ENCODE measurements at regions not wholly inside any gene's neighbourhood (a gene's known extent, or its start where the extent isn't known, plus 50 kb on each side); places are given as distances from the start of the nearest gene placed in this dataset.
"Not testable (repeated sequence)": the region's sequence is repeated elsewhere in the genome, so short reads cannot be mapped to it uniquely, and the experiment has no call there.

DNA sequence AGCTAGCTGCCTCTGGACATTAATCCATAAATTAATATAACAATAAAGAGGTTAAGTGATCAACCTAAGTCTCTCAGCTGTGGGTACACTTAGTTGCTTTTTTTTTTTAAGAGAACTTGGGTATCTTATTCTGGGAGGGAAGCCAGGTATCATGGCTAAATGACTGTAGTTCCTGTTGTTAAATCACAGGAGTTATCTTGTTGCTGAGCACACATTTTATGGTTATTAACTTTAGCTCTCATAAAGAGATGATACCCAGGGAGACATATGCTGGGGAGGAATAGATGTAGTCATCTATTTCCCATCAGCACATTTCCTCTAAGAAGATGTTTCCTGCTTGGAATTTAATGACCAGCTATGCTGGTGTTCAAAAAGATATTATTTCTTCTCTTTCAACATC is 227.8 kb downstream of the PTGER3 start:
- Mint-ChIP-seq H3K27ac (no peak overlapping the region), H3K9me3 (no peaks in the 10 kb centered on the region), H3K27me3 (no peaks in the 10 kb centered on the region), H3K4me1 (no peaks in the 10 kb centered on the region), H3K36me3 (no peaks in the 10 kb centered on the region), H3K4me3 (no peak overlapping the region)
- DNase-seq: no peak
- CTCF ChIA-PET: no interaction called here

DNA sequence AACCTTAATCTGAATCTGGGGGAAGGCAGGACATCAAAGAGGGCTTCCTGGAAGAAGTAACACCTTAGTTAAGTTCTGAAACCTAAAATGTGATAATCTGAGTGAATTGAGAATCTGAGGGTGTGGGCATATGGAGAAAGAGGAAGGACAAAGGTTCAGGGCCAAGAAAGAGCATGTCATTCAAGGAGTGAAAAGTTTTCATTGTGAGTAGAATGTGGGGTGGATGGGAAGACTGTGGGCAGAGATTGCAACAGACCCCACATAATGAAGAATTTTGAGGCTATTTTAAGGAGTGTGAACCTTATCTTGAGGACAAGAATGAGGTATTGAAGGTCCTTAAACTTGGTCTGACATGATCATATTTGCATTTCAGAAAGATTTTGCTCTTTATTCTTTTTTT is 227.2 kb downstream of the PTGER3 start:
- H3K36me3 Mint-ChIP-seq: no peaks in the 10 kb centered on the region
- H3K27ac Mint-ChIP-seq: no peak overlapping the region
- no peak overlapping the region for H3K4me3 Mint-ChIP-seq
- H3K9me3 Mint-ChIP-seq: no peaks in the 10 kb centered on the region
- no peaks in the 10 kb centered on the region for H3K4me1 Mint-ChIP-seq
- DNase-seq: no peak
- CTCF ChIA-PET: no interaction called here
- H3K27me3 Mint-ChIP-seq: no peaks in the 10 kb centered on the region

DNA sequence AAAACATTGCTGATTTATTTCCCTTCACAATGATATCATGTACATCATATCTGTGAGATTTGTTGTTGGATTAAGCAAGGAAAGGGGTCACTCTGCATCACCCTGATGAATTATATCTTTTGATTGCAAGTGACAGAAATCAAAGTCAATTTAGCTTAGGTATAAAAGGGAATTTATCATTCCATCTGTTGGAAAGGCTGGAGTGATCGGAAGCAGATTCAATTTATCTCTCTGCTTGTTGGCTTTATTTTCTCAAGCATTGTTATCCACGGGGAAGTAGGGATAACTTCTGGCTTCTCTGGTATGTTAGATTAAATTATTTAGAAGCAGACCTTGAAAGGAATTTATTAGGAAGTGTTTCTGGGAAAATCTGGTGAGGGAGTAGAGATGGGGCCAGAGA is 226.6 kb downstream of the PTGER3 start:
- no peaks in the 10 kb centered on the region for H3K4me1 Mint-ChIP-seq
- H3K36me3 Mint-ChIP-seq: no peaks in the 10 kb centered on the region
- no peaks in the 10 kb centered on the region for H3K27me3 Mint-ChIP-seq
- H3K9me3 Mint-ChIP-seq: no peaks in the 10 kb centered on the region
- no peak overlapping the region for H3K4me3 Mint-ChIP-seq
- DNase-seq: no peak
- CTCF ChIA-PET: no interaction called here
- no peak overlapping the region for H3K27ac Mint-ChIP-seq

DNA sequence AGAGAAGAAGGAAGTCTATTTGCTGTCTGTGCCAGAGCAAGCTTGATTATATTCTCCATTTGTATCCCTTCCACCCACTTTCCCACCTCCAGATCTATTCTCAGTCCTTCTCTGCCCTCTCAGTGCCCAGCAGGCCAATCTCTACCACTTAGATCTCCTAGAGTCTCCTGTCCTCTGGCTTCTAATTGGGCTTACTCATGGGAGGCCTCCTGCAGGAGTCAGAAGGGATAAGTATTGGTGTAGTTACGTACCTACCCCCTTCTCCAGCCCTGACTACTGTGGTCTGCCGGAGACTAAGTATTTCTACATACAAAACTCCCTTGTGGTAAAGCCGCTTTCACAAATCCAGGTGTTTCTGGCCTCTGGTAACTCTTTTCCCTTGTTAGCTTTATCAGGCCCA is 221.2 kb downstream of the PTGER3 start:
- Mint-ChIP-seq H3K4me1 (no peaks in the 10 kb centered on the region), H3K4me3 (no peak overlapping the region), H3K27me3 (no peaks in the 10 kb centered on the region), H3K27ac (no peak overlapping the region), H3K9me3 (peaks cover 2% of the 10 kb centered on the region), H3K36me3 (no peaks in the 10 kb centered on the region)
- CTCF ChIA-PET: no interaction called here
- no peak for DNase-seq

DNA sequence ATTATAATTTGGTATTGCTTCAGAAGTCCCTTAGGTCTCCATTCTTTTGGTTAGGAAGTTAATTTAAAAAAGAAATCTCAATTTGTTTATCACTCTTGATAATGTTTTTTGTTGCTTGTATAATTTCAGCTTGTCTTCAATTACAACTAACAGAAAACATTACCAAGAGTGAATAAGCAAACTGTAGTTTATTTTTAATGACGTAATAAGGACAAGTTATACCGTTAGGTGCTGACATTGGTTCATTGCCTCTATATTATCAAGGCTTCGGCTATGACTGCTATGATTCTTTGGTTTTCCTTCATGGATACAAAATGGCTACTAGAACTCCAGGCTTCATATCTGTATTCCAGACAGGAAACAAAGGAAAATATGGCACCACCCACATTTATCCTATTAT is 220.6 kb downstream of the PTGER3 start:
- no peak overlapping the region for H3K27ac Mint-ChIP-seq
- H3K36me3 Mint-ChIP-seq: no peaks in the 10 kb centered on the region
- H3K27me3 Mint-ChIP-seq: no peaks in the 10 kb centered on the region
- H3K4me1 Mint-ChIP-seq: no peaks in the 10 kb centered on the region
- CTCF ChIA-PET: no interaction called here
- DNase-seq: no peak
- H3K4me3 Mint-ChIP-seq: no peak overlapping the region
- H3K9me3 Mint-ChIP-seq: peaks cover 2% of the 10 kb centered on the region

DNA sequence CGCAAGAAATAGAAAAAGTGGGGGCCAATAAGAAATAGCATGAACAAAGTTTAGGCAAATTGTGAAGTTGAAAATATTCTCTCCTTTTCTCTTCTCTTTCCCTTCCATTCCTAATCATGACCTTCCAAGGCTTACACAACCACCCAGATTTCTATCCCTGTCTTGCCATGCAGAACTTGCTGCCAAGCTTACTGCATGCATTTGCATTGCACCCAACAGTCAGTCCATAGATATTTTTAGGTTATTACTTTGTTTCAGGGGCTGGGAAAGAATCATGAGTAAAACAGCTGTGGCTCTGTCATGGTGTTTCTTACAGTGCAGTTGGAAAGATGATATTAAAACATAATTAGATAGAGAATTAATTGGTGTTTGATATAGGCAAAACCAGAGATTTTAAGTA is 219.4 kb downstream of the PTGER3 start:
- no peak overlapping the region for H3K27ac Mint-ChIP-seq
- H3K4me1 Mint-ChIP-seq: no peaks in the 10 kb centered on the region
- no peaks in the 10 kb centered on the region for H3K27me3 Mint-ChIP-seq
- no peak for DNase-seq
- no peaks in the 10 kb centered on the region for H3K36me3 Mint-ChIP-seq
- no peak overlapping the region for H3K4me3 Mint-ChIP-seq
- CTCF ChIA-PET: no interaction called here
- H3K9me3 Mint-ChIP-seq: peaks cover 2% of the 10 kb centered on the region

DNA sequence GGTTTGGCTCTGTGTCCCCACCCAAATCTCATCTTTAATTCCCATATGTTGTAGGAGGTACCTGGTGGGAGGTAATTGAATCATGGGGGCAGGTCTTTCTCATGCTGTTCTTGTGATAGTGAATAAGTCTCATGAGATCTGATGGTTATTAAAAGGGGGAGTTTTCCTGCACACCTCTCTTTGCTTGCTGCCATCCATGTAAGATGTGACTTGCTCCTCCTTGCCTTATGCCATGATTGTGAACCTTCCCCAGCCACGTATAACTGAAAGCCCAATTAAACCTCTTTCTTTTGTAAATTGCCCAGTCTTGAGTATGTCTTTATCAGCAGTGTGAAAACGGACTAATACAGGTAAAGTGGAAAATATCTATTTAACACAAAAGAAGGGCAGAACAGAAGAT is 213.3 kb downstream of the PTGER3 start:
- H3K9me3 Mint-ChIP-seq, H3K36me3 Mint-ChIP-seq, CTCF ChIA-PET, DNase-seq, H3K4me3 Mint-ChIP-seq, H3K27ac Mint-ChIP-seq, H3K27me3 Mint-ChIP-seq, H3K4me1 Mint-ChIP-seq: not testable (repeated sequence)

DNA sequence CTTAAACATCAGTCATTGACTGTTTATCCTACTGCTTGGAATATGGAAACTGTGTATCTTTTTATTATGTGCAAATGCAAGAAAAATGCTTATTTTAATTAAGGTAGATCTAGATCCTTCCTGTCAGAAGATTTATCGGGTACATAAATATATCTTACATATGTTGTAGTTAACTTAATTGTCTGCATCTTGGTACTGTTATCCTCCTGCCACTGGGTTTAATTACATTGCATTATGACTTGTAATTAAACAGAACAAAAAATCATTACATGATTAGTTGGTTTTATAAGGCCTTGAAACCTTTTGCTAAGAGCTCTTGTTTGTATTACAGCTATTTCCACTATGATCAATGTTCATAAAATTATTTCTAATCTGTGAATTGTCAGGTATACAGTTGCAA is 211.2 kb downstream of the PTGER3 start:
- DNase-seq: no peak
- CTCF ChIA-PET: no interaction called here
- Mint-ChIP-seq H3K4me1 (no peaks in the 10 kb centered on the region), H3K9me3 (no peaks in the 10 kb centered on the region), H3K36me3 (no peaks in the 10 kb centered on the region), H3K4me3 (no peak overlapping the region), H3K27ac (no peak overlapping the region), H3K27me3 (no peaks in the 10 kb centered on the region)

DNA sequence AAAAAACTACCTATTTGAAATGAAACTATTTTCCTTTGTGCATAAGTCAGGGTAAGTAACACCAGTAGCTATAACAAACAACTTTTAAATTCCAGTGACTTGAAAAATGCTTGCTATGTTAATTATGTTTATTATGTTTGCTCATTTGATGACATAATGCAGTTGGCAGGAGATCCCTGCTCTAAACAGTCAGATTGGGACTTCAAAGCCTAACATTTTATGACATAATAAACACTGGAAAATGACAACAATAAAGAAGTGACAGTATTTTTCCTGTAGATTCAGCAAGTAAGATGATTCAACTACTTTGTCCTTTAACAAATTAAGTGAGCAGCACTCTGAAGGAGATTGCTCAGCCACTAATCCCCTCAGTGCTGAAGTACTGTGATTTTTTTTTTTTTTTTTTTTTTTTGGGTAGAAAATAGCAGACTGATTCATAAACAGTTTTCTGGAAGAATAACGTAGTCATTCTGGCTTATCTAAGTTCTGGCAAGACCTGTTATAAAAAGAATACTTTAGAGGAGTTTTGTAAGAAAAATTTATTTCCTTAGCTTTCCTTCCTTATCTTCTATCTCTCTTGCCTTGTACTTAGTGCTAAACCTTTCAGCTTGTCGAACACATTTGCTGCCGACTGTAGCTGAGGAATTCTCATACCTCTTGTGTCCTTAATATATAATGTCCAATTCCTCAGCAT is 207.2 kb downstream of the PTGER3 start:
- Mint-ChIP-seq H3K9me3 (no peaks in the 10 kb centered on the region), H3K27ac (no peak overlapping the region), H3K4me3 (no peak overlapping the region), H3K4me1 (no peaks in the 10 kb centered on the region), H3K36me3 (no peaks in the 10 kb centered on the region), H3K27me3 (no peaks in the 10 kb centered on the region)
- no peak for DNase-seq
- CTCF ChIA-PET: no interaction called here

DNA sequence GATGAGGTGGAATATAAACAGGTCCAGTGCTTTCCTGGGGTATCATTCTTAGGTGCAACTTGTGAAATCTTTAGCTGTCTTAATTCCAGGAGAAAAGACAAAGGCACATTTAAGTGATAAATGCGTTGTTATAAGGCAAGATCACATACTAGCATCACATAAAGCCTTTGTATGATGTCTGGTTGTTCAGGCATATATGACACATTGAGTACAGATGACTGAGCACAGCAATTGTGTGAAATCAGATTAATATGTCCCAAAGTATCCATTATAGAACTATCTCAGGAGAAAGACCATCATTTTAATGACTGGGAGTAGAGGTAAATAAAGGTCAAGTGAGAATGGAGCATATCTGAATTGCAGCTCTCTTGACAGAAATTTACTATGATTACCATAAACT is 205.1 kb downstream of the PTGER3 start:
- no peak for DNase-seq
- no peaks in the 10 kb centered on the region for H3K4me1 Mint-ChIP-seq
- no peak overlapping the region for H3K27ac Mint-ChIP-seq
- H3K9me3 Mint-ChIP-seq: no peaks in the 10 kb centered on the region
- CTCF ChIA-PET: no interaction called here
- no peaks in the 10 kb centered on the region for H3K27me3 Mint-ChIP-seq
- H3K4me3 Mint-ChIP-seq: no peak overlapping the region
- no peaks in the 10 kb centered on the region for H3K36me3 Mint-ChIP-seq

DNA sequence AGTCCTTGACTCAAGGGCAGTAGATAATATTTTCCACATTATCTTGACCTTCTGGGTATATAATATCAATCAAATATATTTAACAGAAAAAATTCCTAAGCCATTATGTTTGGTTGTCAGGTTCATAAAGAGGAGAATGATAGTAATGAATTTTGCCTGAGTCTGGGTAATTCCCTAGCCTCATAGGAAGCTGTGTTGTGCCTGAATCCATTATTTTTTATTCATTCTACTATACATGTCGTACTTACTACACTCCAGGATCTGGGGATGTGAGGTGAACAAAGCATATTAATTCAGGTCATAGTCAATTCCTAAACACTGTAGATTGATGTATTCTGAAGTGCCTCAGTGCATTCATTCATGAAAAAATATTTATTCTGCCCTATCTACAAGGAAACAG is 204.2 kb downstream of the PTGER3 start:
- CTCF ChIA-PET: no interaction called here
- Mint-ChIP-seq H3K9me3 (no peaks in the 10 kb centered on the region), H3K36me3 (no peaks in the 10 kb centered on the region), H3K27me3 (no peaks in the 10 kb centered on the region), H3K4me3 (no peak overlapping the region), H3K27ac (no peak overlapping the region), H3K4me1 (no peaks in the 10 kb centered on the region)
- no peak for DNase-seq

DNA sequence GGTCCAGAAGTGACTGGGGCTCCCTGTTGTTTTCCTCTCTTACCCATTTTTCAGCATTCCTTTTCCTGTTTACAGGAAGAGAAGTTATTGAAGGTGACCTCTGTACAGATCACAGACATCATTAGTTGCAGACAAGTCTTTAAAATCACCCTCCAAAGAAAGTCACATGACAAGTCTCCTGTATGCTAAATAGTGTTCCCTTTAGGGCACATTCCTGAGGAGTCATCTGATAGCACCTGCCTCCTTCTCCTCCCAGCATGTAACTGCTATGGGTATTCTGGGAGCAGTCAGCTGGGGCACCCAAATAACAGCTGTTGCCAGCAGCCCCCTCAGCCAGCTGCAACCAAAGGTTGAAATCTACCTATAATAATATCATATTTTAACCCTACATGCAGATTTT is 200.6 kb downstream of the PTGER3 start:
- H3K27me3 Mint-ChIP-seq: no peaks in the 10 kb centered on the region
- H3K36me3 Mint-ChIP-seq: no peaks in the 10 kb centered on the region
- H3K9me3 Mint-ChIP-seq: no peaks in the 10 kb centered on the region
- CTCF ChIA-PET: no interaction called here
- H3K4me3 Mint-ChIP-seq: no peak overlapping the region
- H3K4me1 Mint-ChIP-seq: no peaks in the 10 kb centered on the region
- no peak for DNase-seq
- H3K27ac Mint-ChIP-seq: no peak overlapping the region

DNA sequence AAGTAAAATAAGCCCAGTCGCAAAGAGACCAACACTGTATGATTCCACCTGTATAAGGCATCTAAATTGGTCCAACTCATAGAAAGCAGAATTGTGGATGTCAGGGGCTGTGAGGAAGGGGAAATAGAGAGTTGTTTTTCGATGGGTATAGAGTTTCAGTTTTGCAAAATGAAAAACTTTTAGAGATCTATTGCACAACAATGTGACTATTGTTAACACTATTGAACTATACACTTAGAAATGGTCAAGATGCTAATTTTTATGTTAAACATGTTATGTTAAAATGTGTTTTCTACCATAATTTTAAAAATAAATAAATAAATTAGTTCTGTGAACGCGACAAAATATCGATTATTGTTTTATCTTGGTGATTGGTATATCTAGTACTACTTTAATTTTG is 192.4 kb downstream of the PTGER3 start:
- CTCF ChIA-PET: no interaction called here
- no peak for DNase-seq
- Mint-ChIP-seq H3K27ac (no peak overlapping the region), H3K36me3 (no peaks in the 10 kb centered on the region), H3K27me3 (no peaks in the 10 kb centered on the region), H3K4me3 (no peak overlapping the region), H3K4me1 (no peaks in the 10 kb centered on the region), H3K9me3 (no peaks in the 10 kb centered on the region)

DNA sequence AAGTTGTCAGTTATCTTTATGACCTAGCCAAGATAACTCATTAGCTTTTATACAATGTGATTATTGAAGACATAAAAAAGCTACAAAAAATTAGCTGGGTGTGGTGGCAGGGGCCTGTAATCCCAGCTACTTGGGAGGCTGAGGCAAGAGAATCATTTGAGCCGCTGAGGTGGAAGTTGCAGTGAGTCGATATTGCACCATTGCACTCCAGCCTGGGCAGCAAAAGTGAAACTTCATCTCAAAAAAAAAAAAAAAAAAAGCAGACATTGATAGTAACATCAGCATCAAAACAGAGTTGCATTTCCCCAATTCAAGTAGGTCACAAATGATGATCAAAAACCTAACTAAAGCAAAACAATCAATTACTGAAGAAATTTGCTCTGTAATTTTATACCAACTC is 191.4 kb downstream of the PTGER3 start:
- Mint-ChIP-seq H3K27me3 (no peaks in the 10 kb centered on the region), H3K4me3 (no peak overlapping the region), H3K36me3 (no peaks in the 10 kb centered on the region), H3K9me3 (no peaks in the 10 kb centered on the region), H3K27ac (no peak overlapping the region), H3K4me1 (no peaks in the 10 kb centered on the region)
- DNase-seq: no peak
- CTCF ChIA-PET: no interaction called here

DNA sequence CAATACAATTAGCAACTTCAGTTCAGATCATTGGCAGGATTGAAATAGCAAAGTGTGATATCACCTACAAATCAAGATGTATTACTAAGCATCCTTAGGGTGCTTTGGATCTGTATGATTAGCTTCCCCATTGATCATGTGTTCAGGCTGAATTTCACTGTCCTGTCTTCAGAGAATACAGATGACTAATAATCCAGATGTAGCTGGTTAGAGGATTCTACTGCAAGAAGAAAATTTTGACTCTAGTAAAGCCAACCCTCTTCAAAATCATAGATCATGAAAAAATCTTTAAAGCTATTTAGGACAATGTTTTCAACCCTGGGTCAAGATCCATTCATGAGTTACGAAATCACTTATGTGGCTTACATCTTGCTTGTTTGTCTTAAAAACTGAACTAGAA is 184.4 kb downstream of the PTGER3 start:
- H3K4me1 Mint-ChIP-seq: no peaks in the 10 kb centered on the region
- H3K36me3 Mint-ChIP-seq: no peaks in the 10 kb centered on the region
- CTCF ChIA-PET: no interaction called here
- no peak overlapping the region for H3K27ac Mint-ChIP-seq
- H3K27me3 Mint-ChIP-seq: no peaks in the 10 kb centered on the region
- no peaks in the 10 kb centered on the region for H3K9me3 Mint-ChIP-seq
- DNase-seq: no peak
- H3K4me3 Mint-ChIP-seq: no peak overlapping the region

DNA sequence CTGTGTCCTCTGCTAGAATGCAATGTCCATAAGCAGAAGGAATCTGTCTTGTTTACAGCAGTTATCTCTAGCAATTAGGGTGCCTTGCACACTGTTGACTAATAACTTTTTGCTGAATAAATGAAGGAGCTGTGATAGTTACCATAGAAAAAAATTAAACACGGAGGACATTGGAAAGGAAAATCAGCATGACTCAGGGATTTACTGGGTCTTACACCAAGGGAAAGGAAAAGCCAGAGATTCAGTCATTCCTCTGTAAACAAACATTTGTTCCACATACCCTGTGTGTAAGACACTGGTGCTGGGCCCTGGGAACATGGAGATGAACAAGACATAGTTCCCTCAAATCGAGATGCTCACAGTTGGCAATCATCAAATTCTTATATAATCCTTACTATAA is 183.3 kb downstream of the PTGER3 start:
- Mint-ChIP-seq H3K27me3 (no peaks in the 10 kb centered on the region), H3K4me1 (no peaks in the 10 kb centered on the region), H3K9me3 (no peaks in the 10 kb centered on the region), H3K27ac (no peak overlapping the region), H3K4me3 (no peak overlapping the region), H3K36me3 (no peaks in the 10 kb centered on the region)
- CTCF ChIA-PET: no interaction called here
- DNase-seq: no peak
